K562 (cell line): ENCODE measurements at regions not wholly inside any gene's neighbourhood (a gene's known extent, or its start where the extent isn't known, plus 50 kb on each side); places are given as distances from the start of the nearest gene placed in this dataset.

Experiments used
- ATAC-seq: fragments of 200-7000 bp; cut with Tn5 transposase; 3 replicates; pipeline ENCODE4 v1.9.1; 2020; ENCODE audit warnings: moderate library complexity
- BruUV-seq: library from RNA; stranded (reverse); fragments of 400-500 nt; replicated peaks from 2 replicates; lab custom pipeline; 2021; lab: Mats Ljungman, UMichigan
- CTCF ChIA-PET: fragments of 300-600 bp; formaldehyde crosslinking; extraction: SDS; loops from one replicate; lab custom pipeline; 2021; ENCODE audit warnings: low intra/inter-chr PET ratio; lab: Yijun Ruan, JAX
- POLR2A ChIA-PET: fragments of 300-600, 350-650 bp; sonication (Branson Sonifier 250); formaldehyde crosslinking; extraction: SDS; loops from one replicate; lab custom pipeline; 2021; ENCODE audit warnings: antibody characterized with exemption, inconsistent platforms; lab: Yijun Ruan, JAX
- DNase-seq, 4 experiments: peaks; one replicate each; pipeline versions ENCODE4 v3.0.0 to v3.0.0-alpha.2; 2011 to 2018; ENCODE audit warnings: low spot score in 3 of 4, mixed read lengths in 3 of 4; ENCODE audit errors: extremely low read depth in 1 of 4
- FAIRE-seq: peaks from 2 replicates; lab custom pipeline; 2011; peaks lifted over from hg19 to GRCh38; lab: Jason Lieb, UNC
- H2AFZ ChIP-seq: 2 replicates; pipeline ENCODE4 v1.6.0; 2011; ENCODE audit warnings: low read depth, low read length, control low read depth, inconsistent platforms
- H3K27ac ChIP-seq: fragments of 200-600 bp; 3 replicates; pipeline ENCODE4 v1.8.0; 2011; ENCODE audit warnings: low read depth, mild to moderate bottlenecking, control low read depth, inconsistent platforms, low read length, moderate library complexity, mixed read lengths; ENCODE audit errors: extremely low read depth
- H3K27me3 ChIP-seq, 2 experiments: fragments of 300-600 bp in 1 of 2; 2 replicates in 1 of 2; 3 replicates in 1 of 2; pipeline versions ENCODE4 v1.6.0 to v1.8.0; 2011; ENCODE audit warnings: inconsistent platforms in 2 of 2, low read length in 2 of 2, mild to moderate bottlenecking in 1 of 2, mixed read lengths in 1 of 2, moderate library complexity in 1 of 2; ENCODE audit not compliant: control insufficient read depth in 2 of 2, insufficient read depth in 2 of 2
- H3K36me3 ChIP-seq: fragments of 300-600 bp; 3 replicates; pipeline ENCODE4 v1.8.0; 2011; ENCODE audit warnings: mild to moderate bottlenecking, low read length, inconsistent platforms; ENCODE audit not compliant: control insufficient read depth, insufficient read depth
- H3K4me1 ChIP-seq, 2 experiments: fragments of 200-600 bp in 1 of 2; replicated peaks in 1 of 2; 2 replicates in 1 of 2; 3 replicates in 1 of 2; pipeline versions ENCODE4 v1.5.1 to v1.8.0; 2011; ENCODE audit warnings: inconsistent platforms in 2 of 2, low read length in 2 of 2, mild to moderate bottlenecking in 1 of 2, mixed read lengths in 1 of 2, moderate library complexity in 1 of 2; ENCODE audit not compliant: control insufficient read depth in 2 of 2, insufficient read depth in 2 of 2
- H3K4me2 ChIP-seq: 2 replicates; pipeline ENCODE4 v1.6.1; 2011; ENCODE audit warnings: low read length, control low read depth, inconsistent platforms, mixed read lengths; ENCODE audit not compliant: insufficient read depth
- H3K4me3 ChIP-seq: fragments of 200-600 bp; sonication (generic), shearing (Covaris generic); 2 replicates; pipeline ENCODE4 v1.5.1; 2016; ENCODE audit warnings: control low read depth, inconsistent platforms
- H3K79me2 ChIP-seq: fragments of 200-600 bp; 3 replicates; pipeline ENCODE4 v1.8.0; 2011; ENCODE audit warnings: low read length, inconsistent platforms; ENCODE audit not compliant: control insufficient read depth, insufficient read depth
- H3K9ac ChIP-seq, 2 experiments: 2 replicates each; pipeline versions ENCODE4 v1.6.0 to v1.6.1; 2011; ENCODE audit warnings: low read depth in 2 of 2, low read length in 2 of 2, control low read depth in 1 of 2, inconsistent platforms in 1 of 2, mild to moderate bottlenecking in 1 of 2, mixed read lengths in 1 of 2; ENCODE audit not compliant: insufficient read depth in 1 of 2
- H3K9me1 ChIP-seq: one replicate; pipeline ENCODE4 v1.6.0; 2011; ENCODE audit warnings: inconsistent platforms, mild to moderate bottlenecking, low read length, moderate library complexity; ENCODE audit not compliant: control insufficient read depth, insufficient read depth
- H3K9me3 ChIP-seq: replicated peaks from 2 replicates; pipeline ENCODE4 v1.5.1; 2011; ENCODE audit warnings: low read depth, low read length, inconsistent platforms; ENCODE audit not compliant: control insufficient read depth, insufficient read depth
- H4K20me1 ChIP-seq: replicated peaks from 2 replicates; pipeline ENCODE4 v1.6.1; 2011; ENCODE audit warnings: low read length, inconsistent platforms, mixed read lengths; ENCODE audit not compliant: control insufficient read depth, insufficient read depth
- AFF1 ChIP-seq, 2 experiments: fragments of 450-650 bp; IDR thresholded peaks; 2 replicates each; pipeline ENCODE4 v1.6.1; 2018; ENCODE audit warnings: mild to moderate bottlenecking in 2 of 2, low read depth in 1 of 2; ENCODE audit not compliant: partially characterized antibody in 2 of 2
- ATF1 ChIP-seq, 2 experiments: fragments of 450-650 bp in 1 of 2; IDR thresholded peaks; 2 replicates each; pipeline ENCODE4 v1.6.1; 2016; ENCODE audit warnings: missing compliant biosample characterization in 1 of 2, missing genetic modification characterization in 1 of 2
- MBD1 ChIP-seq: fragments of 250-450 bp; sonication (Bioruptor Pico); IDR thresholded peaks from 2 replicates; pipeline ENCODE4 v1.8.0; 2022; ENCODE audit warnings: inconsistent platforms
- POLR2G ChIP-seq: fragments of 200-400 bp; formaldehyde crosslinking; IDR thresholded peaks from 2 replicates; pipeline ENCODE4 v1.6.1; 2017; ENCODE audit warnings: low read depth, mild to moderate bottlenecking, antibody characterized with exemption, low read length, moderate library complexity
- RBM14 ChIP-seq: fragments of 200-400 bp; formaldehyde crosslinking; IDR thresholded peaks from 2 replicates; pipeline ENCODE4 v1.6.1; 2018; ENCODE audit warnings: low read depth, mild to moderate bottlenecking, low read length, moderate library complexity, borderline replicate concordance; ENCODE audit not compliant: insufficient read depth
- TAF1 ChIP-seq: IDR thresholded peaks from 2 replicates; pipeline ENCODE4 v1.6.1; 2011; ENCODE audit warnings: mild to moderate bottlenecking, low read length, moderate library complexity; ENCODE audit not compliant: insufficient read depth, control insufficient read depth, severe bottlenecking; ENCODE audit errors: extremely low read depth
- WGBS: fragments of 100-300 bp; shearing (Covaris generic); methylation state at CpG from one replicate; pipeline ENCODE4 v1.1.6; 2016; ENCODE audit warnings: low coverage, mixed read lengths; ENCODE audit not compliant: insufficient coverage; ENCODE audit errors: missing lambda C conversion rate; 5-methylcytosine and 5-hydroxymethylcytosine counted together
- in situ Hi-C: fragments of 300-500 bp; cut with MboI; formaldehyde crosslinking; loops from 4 replicates; pipeline ENCODE4 v1.15.0; 2018; ENCODE audit warnings: inconsistent platforms, mixed read lengths
- intact Hi-C: fragments of 100-400 bp; cut with micrococcal nuclease; formaldehyde crosslinking; loops from 2 replicates; pipeline ENCODE4 v1.14.2; 2022
- TF ChIP-seq, protein P1 (sequence below), 2 experiments: fragments of 450-650 bp in 1 of 2; sonication (generic) in 1 of 2; formaldehyde crosslinking in 1 of 2; IDR thresholded peaks in 1 of 2; conservative IDR thresholded peaks in 1 of 2; 2 replicates each; pipeline versions ENCODE4 v1.6.1 to v1.8.1; 2016 to 2023; ENCODE audit warnings: mild to moderate bottlenecking in 2 of 2, moderate library complexity in 2 of 2, inconsistent platforms in 1 of 2, missing genetic modification reagents in 1 of 2
- TF ChIP-seq, protein P2 (sequence below), 2 experiments: IDR thresholded peaks in 1 of 2; conservative IDR thresholded peaks in 1 of 2; 2 replicates each; pipeline ENCODE4 v1.6.1; 2016; ENCODE audit warnings: low read depth in 2 of 2, mild to moderate bottlenecking in 1 of 2, missing compliant biosample characterization in 1 of 2, missing genetic modification characterization in 1 of 2, moderate library complexity in 1 of 2

GRCh38 chr18:1806884-1807615 is 764.3 kb downstream of the METTL4 start:
- H3K27ac ChIP-seq = no peak overlapping the region
- in situ Hi-C loops (no loop called here), intact Hi-C loops (no loop called here)
- H3K4me3 ChIP-seq = no peak overlapping the region
- ChIA-PET POLR2A (no interaction called here), CTCF (no interaction called here)
- WGBS = 14% methylated on average over 7 of the region's 7 CpGs
- no peak for DNase-seq
- FAIRE-seq = peak; percentile 15
- no peaks in the 10 kb centered on the region for H3K9me1 ChIP-seq
- no TSS peak for BruUV-seq
- H3K79me2 ChIP-seq = no peaks in the 10 kb centered on the region
- 0 out of 3 replicates have a peak, but pooled peaks have one; percentile 49 for ATAC-seq
- no peaks in the 10 kb centered on the region for H3K4me1 ChIP-seq
- no peaks in the 10 kb centered on the region for H3K9me3 ChIP-seq
- no peak for TF ChIP-seq RBM14
- TF ChIP-seq AFF1 (IDR thresholded peaks at IDR 0.05; ENCODE audit: low read depth in 1 of 2, partially characterized antibody in 2 of 2) = no peak
- TF ChIP-seq, protein P1, sequence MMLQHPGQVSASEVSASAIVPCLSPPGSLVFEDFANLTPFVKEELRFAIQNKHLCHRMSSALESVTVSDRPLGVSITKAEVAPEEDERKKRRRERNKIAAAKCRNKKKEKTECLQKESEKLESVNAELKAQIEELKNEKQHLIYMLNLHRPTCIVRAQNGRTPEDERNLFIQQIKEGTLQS (IDR thresholded peaks at IDR 0.05) = peak; percentile 34; the same call in 1 of the 2 replicates
- TF ChIP-seq, protein P1 (CRISPR knock-in tag; conservative IDR thresholded peaks at IDR 0.05) = no peak
- TF ChIP-seq TAF1 = no peak
- TF ChIP-seq, protein P2, sequence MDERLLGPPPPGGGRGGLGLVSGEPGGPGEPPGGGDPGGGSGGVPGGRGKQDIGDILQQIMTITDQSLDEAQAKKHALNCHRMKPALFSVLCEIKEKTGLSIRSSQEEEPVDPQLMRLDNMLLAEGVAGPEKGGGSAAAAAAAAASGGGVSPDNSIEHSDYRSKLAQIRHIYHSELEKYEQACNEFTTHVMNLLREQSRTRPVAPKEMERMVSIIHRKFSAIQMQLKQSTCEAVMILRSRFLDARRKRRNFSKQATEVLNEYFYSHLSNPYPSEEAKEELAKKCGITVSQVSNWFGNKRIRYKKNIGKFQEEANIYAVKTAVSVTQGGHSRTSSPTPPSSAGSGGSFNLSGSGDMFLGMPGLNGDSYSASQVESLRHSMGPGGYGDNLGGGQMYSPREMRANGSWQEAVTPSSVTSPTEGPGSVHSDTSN (CRISPR knock-in tag; IDR thresholded peaks at IDR 0.05; ENCODE audit: low read depth) = no peak
- TF ChIP-seq, protein P2 (tag; conservative IDR thresholded peaks at IDR 0.05; ENCODE audit: low read depth) = 0 out of 2 replicates have a peak, but pooled peaks have one; percentile 11
- TF ChIP-seq MBD1 (CRISPR knock-in tag) = no peak
- TF ChIP-seq POLR2G = no peak
- peak; percentile 14; the same call in 1 of the 2 replicates for TF ChIP-seq ATF1 (CRISPR knock-in tag; IDR thresholded peaks at IDR 0.05)
- TF ChIP-seq ATF1 (tag; IDR thresholded peaks at IDR 0.05) = peak; percentile 69
- H3K27me3 ChIP-seq = no peaks in the 10 kb centered on the region
- H4K20me1 ChIP-seq = no peaks in the 10 kb centered on the region
- H3K9ac ChIP-seq = no peak overlapping the region
- H2AFZ ChIP-seq = no peak overlapping the region
- no peaks in the 10 kb centered on the region for H3K36me3 ChIP-seq
- H3K4me2 ChIP-seq = no peak overlapping the region
